IMR-90 (cell line): ENCODE measurements at regions not wholly inside any gene's neighbourhood (a gene's known extent, or its start where the extent isn't known, plus 50 kb on each side); places are given as distances from the start of the nearest gene placed in this dataset.

Source experiments
- CTCF ChIP-seq: conservative IDR thresholded peaks from 2 replicates; pipeline ENCODE4 v1.5.1; 2012; ENCODE audit warnings: mild to moderate bottlenecking, low read depth, low read length, improper control_type of control experiment
- ELK1 ChIP-seq: fragments of 150-350 bp; IDR thresholded peaks from 2 replicates; pipeline ENCODE4 v1.6.1; 2016; ENCODE audit warnings: low read depth, mild to moderate bottlenecking, low read length, moderate library complexity, borderline replicate concordance
- FOS ChIP-seq: fragments of 150-350 bp; IDR thresholded peaks from 2 replicates; pipeline ENCODE4 v1.6.1; 2016; ENCODE audit warnings: low read depth, low read length
- MAFK ChIP-seq: IDR thresholded peaks from 2 replicates; pipeline ENCODE4 v1.6.1; 2012; ENCODE audit warnings: low read depth, low read length, improper control_type of control experiment
- MXI1 ChIP-seq: IDR thresholded peaks from 2 replicates; pipeline ENCODE4 v1.6.1; 2012; ENCODE audit warnings: low read depth, mild to moderate bottlenecking, low read length, moderate library complexity, borderline replicate concordance
- POLR2A ChIP-seq: IDR thresholded peaks from 2 replicates; pipeline ENCODE4 v1.6.1; 2012; ENCODE audit warnings: mild to moderate bottlenecking, low read depth, low read length
- RAD21 ChIP-seq: IDR thresholded peaks from 2 replicates; pipeline ENCODE4 v1.6.1; 2012; ENCODE audit warnings: low read length, improper control_type of control experiment
- RCOR1 ChIP-seq: IDR thresholded peaks from 2 replicates; pipeline ENCODE4 v1.6.1; 2012; ENCODE audit warnings: mild to moderate bottlenecking, low read length, improper control_type of control experiment; ENCODE audit not compliant: insufficient replicate concordance
- SMC3 ChIP-seq: fragments of 150-350 bp; IDR thresholded peaks from 2 replicates; pipeline ENCODE4 v1.6.1; 2016; ENCODE audit warnings: low read depth, mild to moderate bottlenecking, antibody characterized with exemption, low read length, moderate library complexity

DNA sequence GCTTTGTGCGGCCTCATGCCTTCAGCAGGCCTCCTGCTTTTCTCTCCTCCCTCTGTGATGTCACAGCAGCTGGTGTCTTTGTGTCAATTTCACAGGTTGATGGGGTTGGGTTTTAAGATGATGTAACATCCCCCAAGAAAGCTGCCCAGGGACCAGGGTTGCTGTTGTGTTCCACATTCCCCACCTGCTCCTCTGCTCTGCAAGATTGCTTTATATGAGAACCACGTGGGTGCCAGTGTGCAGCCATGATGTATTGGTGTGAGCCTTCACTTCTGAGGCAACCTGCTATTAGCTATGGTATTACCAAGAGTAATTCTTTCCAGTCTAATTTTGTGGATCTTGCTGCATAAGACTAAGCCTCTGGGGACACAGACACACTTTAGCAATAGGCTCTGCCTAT, 213.0 kb upstream of the ADAMTS16 start:
- TF ChIP-seq POLR2A (no peak), CTCF (no peak), MAFK (no peak), ELK1 (no peak), RCOR1 (no peak), SMC3 (no peak), RAD21 (no peak), FOS (no peak), MXI1 (no peak)
